ENCODE measurements at regions not wholly inside any gene's neighbourhood (a gene's known extent, or its start where the extent isn't known, plus 50 kb on each side); places are given as distances from the start of the nearest gene placed in this dataset.

DNA sequence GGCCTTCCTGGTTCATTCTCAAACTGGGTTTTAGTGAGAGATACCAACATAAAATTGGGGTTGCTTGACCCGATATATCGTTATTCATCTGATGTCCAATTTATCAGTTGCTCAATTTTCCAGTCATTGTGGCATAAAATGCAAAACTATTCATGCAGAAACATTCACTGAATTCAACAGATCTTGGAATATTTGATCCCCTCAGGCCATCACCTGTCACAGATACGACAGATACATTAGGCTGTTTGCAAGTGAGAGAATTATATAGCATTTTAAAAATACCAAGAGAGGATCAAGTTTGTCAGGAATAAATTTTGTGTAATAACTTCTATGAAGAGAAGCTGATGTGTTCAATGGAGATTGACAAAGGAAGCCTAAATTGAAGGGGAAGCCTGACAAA lies 67.1 kb downstream of the MAP10 start:
- TF ChIP-seq, protein P1, sequence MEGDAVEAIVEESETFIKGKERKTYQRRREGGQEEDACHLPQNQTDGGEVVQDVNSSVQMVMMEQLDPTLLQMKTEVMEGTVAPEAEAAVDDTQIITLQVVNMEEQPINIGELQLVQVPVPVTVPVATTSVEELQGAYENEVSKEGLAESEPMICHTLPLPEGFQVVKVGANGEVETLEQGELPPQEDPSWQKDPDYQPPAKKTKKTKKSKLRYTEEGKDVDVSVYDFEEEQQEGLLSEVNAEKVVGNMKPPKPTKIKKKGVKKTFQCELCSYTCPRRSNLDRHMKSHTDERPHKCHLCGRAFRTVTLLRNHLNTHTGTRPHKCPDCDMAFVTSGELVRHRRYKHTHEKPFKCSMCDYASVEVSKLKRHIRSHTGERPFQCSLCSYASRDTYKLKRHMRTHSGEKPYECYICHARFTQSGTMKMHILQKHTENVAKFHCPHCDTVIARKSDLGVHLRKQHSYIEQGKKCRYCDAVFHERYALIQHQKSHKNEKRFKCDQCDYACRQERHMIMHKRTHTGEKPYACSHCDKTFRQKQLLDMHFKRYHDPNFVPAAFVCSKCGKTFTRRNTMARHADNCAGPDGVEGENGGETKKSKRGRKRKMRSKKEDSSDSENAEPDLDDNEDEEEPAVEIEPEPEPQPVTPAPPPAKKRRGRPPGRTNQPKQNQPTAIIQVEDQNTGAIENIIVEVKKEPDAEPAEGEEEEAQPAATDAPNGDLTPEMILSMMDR (IDR thresholded peaks at IDR 0.05; ENCODE audit: low read depth, low read length) = no peak
- no peak for TF ChIP-seq EZH2phosphoT487 (IDR thresholded peaks at IDR 0.05; ENCODE audit: low read depth)

Data from OCI-LY3 (cell line).